Panc1 (cell line): ENCODE measurements at regions not wholly inside any gene's neighbourhood (a gene's known extent, or its start where the extent isn't known, plus 50 kb on each side); places are given as distances from the start of the nearest gene placed in this dataset.

Experiments used
- ATAC-seq: fragments of 200-7000 bp; cut with Tn5 transposase; 2 replicates; pipeline ENCODE4 v1.9.1; 2020; ENCODE audit warnings: mild to moderate bottlenecking, moderate library complexity
- BruUV-seq: library from RNA; stranded (reverse); fragments of 400-500 nt; replicated peaks from 2 replicates; lab custom pipeline; 2021; lab: Mats Ljungman, UMichigan
- CTCF ChIA-PET: fragments of 300-600 bp; sonication (Branson Sonifier 250); formaldehyde crosslinking; loops from one replicate; lab custom pipeline; 2022; ENCODE audit warnings: antibody characterized with exemption; lab: Charles Lee
- POLR2A ChIA-PET: fragments of 300-600 bp; sonication (Branson Sonifier 250); formaldehyde crosslinking; loops from one replicate; lab custom pipeline; 2022; ENCODE audit warnings: antibody characterized with exemption; lab: Charles Lee
- DNase-seq: peaks from one replicate; pipeline ENCODE4 v3.0.0-alpha.2; 2010; ENCODE audit warnings: low read depth, low spot score
- H3K27ac ChIP-seq: 2 replicates; pipeline ENCODE4 v1.5.1; 2011; ENCODE audit warnings: mild to moderate bottlenecking, low read length, inconsistent platforms
- H3K27me3 ChIP-seq: fragments of 200-500 bp; sonication (Bioruptor generic); 2 replicates; pipeline ENCODE4 v1.6.0; 2014; ENCODE audit warnings: low read length, inconsistent platforms; ENCODE audit not compliant: control insufficient read depth, insufficient read depth
- H3K36me3 ChIP-seq: fragments of 200-500 bp; sonication (Bioruptor generic); 2 replicates; pipeline ENCODE4 v1.5.1; 2014; ENCODE audit warnings: inconsistent platforms, mild to moderate bottlenecking, low read length, moderate library complexity; ENCODE audit not compliant: control insufficient read depth, insufficient read depth
- H3K4me1 ChIP-seq: 2 replicates; pipeline ENCODE4 v1.5.1; 2011; ENCODE audit warnings: inconsistent platforms, mild to moderate bottlenecking, low read length, moderate library complexity; ENCODE audit not compliant: control insufficient read depth, insufficient read depth
- H3K4me3 ChIP-seq, 2 experiments: 2 replicates each; pipeline ENCODE4 v1.5.1; 2011 to 2012; ENCODE audit warnings: low read depth in 2 of 2, low read length in 2 of 2, mild to moderate bottlenecking in 2 of 2, inconsistent platforms in 1 of 2, moderate library complexity in 1 of 2
- H3K9me3 ChIP-seq: fragments of 200-500 bp; sonication (Bioruptor generic); 2 replicates; pipeline ENCODE4 v1.5.1; 2014; ENCODE audit warnings: low read depth, mild to moderate bottlenecking, inconsistent platforms, low read length, moderate library complexity; ENCODE audit not compliant: control insufficient read depth, insufficient read depth
- POLR2AphosphoS5 ChIP-seq: IDR thresholded peaks from 2 replicates; pipeline ENCODE4 v1.6.1; 2012; ENCODE audit warnings: mild to moderate bottlenecking, low read depth, low read length, moderate library complexity
- SIN3A ChIP-seq: IDR thresholded peaks from 2 replicates; pipeline ENCODE4 v1.6.1; 2012; ENCODE audit warnings: low read depth, mild to moderate bottlenecking, low read length, moderate library complexity, borderline replicate concordance; ENCODE audit not compliant: insufficient read depth
- TCF7L2 ChIP-seq: IDR thresholded peaks from 2 replicates; pipeline ENCODE4 v1.6.1; 2011; ENCODE audit warnings: mild to moderate bottlenecking, low read depth, low read length, inconsistent platforms
- in situ Hi-C: cut with HindIII; loops from 2 replicates; pipeline ENCODE4 v1.10.0; 2016; ENCODE audit warnings: low sequenced_read_pairs, low pct_unique_long_range_greater_than_20kb
- intact Hi-C: fragments of 100-400 bp; cut with micrococcal nuclease; formaldehyde crosslinking; loops from one replicate; pipeline ENCODE4 v1.10.0; 2022; ENCODE audit not compliant: unreplicated experiment
- TF ChIP-seq, protein P1 (sequence below): fragments of 450-650 bp; IDR thresholded peaks from 2 replicates; pipeline ENCODE4 v1.5.1; 2017; ENCODE audit warnings: mild to moderate bottlenecking
- TF ChIP-seq, protein P2 (sequence below), 2 experiments: IDR thresholded peaks; 2 replicates each; pipeline ENCODE4 v1.6.1; 2011 to 2012; ENCODE audit warnings: low read depth in 2 of 2, control low read depth in 1 of 2, low read length in 1 of 2, mild to moderate bottlenecking in 1 of 2, moderate library complexity in 1 of 2; ENCODE audit not compliant: insufficient read depth in 1 of 2

DNA sequence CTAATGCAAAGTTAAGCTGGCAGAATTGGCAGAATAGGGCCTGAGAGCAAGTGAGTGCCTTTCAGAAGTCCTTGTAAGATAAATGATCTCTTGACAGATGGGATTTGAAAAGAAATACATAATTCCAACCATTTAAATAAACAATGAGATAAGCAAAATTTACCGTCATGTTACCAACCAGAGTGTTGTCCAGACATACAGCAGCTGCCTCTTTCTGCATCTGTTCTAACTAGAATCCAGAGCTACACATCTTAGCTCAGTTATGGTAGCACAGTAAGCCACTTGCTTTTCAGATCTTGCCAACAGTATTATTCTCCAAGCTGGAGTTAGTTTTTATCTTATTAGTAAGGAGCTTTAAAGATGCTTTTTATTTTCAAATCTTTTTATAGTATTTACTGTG is 179.6 kb downstream of the BARD1 start:
- no peak for ATAC-seq
- CTCF ChIA-PET = no interaction called here
- Histone ChIP-seq H3K36me3 (no peaks in the 10 kb centered on the region), H3K4me1 (no peaks in the 10 kb centered on the region), H3K4me3 (no peak overlapping the region), H3K27ac (no peak overlapping the region), H3K9me3 (no peaks in the 10 kb centered on the region), H3K27me3 (no peaks in the 10 kb centered on the region)
- POLR2A ChIA-PET = no interaction called here
- BruUV-seq = no TSS peak
- no peak for DNase-seq
- no peak for TF ChIP-seq SIN3A
- no peak for TF ChIP-seq TCF7L2
- TF ChIP-seq, protein P1, sequence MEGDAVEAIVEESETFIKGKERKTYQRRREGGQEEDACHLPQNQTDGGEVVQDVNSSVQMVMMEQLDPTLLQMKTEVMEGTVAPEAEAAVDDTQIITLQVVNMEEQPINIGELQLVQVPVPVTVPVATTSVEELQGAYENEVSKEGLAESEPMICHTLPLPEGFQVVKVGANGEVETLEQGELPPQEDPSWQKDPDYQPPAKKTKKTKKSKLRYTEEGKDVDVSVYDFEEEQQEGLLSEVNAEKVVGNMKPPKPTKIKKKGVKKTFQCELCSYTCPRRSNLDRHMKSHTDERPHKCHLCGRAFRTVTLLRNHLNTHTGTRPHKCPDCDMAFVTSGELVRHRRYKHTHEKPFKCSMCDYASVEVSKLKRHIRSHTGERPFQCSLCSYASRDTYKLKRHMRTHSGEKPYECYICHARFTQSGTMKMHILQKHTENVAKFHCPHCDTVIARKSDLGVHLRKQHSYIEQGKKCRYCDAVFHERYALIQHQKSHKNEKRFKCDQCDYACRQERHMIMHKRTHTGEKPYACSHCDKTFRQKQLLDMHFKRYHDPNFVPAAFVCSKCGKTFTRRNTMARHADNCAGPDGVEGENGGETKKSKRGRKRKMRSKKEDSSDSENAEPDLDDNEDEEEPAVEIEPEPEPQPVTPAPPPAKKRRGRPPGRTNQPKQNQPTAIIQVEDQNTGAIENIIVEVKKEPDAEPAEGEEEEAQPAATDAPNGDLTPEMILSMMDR = no peak
- no peak for TF ChIP-seq POLR2AphosphoS5
- TF ChIP-seq, protein P2, sequence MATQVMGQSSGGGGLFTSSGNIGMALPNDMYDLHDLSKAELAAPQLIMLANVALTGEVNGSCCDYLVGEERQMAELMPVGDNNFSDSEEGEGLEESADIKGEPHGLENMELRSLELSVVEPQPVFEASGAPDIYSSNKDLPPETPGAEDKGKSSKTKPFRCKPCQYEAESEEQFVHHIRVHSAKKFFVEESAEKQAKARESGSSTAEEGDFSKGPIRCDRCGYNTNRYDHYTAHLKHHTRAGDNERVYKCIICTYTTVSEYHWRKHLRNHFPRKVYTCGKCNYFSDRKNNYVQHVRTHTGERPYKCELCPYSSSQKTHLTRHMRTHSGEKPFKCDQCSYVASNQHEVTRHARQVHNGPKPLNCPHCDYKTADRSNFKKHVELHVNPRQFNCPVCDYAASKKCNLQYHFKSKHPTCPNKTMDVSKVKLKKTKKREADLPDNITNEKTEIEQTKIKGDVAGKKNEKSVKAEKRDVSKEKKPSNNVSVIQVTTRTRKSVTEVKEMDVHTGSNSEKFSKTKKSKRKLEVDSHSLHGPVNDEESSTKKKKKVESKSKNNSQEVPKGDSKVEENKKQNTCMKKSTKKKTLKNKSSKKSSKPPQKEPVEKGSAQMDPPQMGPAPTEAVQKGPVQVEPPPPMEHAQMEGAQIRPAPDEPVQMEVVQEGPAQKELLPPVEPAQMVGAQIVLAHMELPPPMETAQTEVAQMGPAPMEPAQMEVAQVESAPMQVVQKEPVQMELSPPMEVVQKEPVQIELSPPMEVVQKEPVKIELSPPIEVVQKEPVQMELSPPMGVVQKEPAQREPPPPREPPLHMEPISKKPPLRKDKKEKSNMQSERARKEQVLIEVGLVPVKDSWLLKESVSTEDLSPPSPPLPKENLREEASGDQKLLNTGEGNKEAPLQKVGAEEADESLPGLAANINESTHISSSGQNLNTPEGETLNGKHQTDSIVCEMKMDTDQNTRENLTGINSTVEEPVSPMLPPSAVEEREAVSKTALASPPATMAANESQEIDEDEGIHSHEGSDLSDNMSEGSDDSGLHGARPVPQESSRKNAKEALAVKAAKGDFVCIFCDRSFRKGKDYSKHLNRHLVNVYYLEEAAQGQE (IDR thresholded peaks at IDR 0.05; ENCODE audit: insufficient read depth in 1 of 2, low read depth in 2 of 2, low read length in 1 of 2) = no peak
- in situ Hi-C loops = no loop called here
- intact Hi-C loops = no loop called here
